GM21737 (cell line): ENCODE measurements at regions not wholly inside any gene's neighbourhood (a gene's known extent, or its start where the extent isn't known, plus 50 kb on each side); places are given as distances from the start of the nearest gene placed in this dataset.

ENCODE experiments used
- ATAC-seq: cut with Tn5 transposase; IDR thresholded peaks from one replicate; pipeline ENCODE4 v1.9.1; 2021; ENCODE audit warnings: mild to moderate bottlenecking, moderate library complexity; ENCODE audit not compliant: unreplicated experiment

DNA sequence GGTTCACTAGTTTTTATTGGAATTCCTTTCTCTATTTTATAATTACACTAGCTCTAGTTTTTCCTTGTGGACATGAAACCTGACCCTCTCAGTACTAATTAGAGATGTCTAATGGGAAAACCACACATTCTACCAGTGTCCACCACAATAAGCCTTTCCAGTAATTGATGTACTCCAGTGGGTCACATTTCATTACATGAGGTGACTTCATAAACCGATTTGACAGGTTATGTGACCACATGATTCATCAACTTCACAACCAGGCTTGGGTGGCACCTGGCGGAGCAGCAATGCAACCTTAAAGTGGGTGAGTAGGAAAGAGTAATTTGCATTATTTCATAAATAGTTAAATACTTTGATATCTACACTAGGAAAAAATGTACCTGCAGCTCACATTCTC is 284.2 kb upstream of the ADAMTS16 start:
- ATAC-seq = no peak

DNA sequence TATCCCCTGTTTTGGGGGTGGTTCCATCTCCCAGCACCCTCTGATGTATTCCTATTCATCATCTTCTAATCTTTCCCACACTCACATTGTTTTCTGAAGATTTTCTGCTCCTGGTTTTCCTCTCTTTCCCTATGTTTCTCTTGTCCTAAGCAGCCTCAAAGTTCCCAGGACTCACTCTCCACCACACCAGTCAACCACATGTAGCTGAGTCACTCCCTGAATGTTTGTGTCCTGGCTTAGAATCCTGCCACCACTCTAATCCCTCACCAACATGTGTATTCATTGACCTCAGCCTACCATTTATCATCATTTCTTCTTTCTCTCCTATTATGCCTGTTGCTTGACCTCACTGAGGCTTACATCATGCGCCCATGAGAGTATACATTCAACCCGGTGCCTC is 282.4 kb upstream of the ADAMTS16 start:
- ATAC-seq = no peak

DNA sequence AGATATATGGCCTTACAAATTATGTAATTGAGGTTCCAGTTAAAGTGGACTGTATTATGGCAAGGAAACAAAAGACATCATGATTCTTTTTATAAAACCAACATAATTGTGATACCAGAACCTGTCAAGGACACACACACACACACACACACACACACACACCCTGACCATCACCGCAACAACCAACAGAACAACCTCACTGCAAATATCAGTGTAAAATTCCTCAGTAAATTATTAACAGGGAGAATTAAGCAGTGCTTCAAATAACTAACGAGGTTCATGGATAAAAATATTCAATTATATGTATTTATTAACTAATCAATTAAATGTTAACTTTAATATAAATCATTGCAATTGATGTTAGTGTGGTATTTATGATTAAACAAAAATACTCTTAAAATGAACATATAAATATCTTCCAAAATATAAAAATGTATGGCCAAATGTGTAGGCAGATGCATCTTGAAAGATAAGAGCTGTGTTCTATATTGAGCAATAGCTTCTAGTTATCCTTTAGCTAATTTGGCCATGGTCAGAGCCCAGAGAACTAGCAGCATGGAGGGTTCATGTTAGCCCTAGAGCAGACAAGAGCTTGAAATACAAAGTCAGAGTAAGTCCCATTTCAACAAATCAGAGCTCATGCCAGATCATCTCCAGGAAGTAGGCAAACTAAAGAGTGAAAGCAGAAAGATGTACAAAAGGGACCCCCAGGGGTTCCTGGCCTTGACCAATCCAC is 280.5 kb upstream of the ADAMTS16 start:
- ATAC-seq = no peak

DNA sequence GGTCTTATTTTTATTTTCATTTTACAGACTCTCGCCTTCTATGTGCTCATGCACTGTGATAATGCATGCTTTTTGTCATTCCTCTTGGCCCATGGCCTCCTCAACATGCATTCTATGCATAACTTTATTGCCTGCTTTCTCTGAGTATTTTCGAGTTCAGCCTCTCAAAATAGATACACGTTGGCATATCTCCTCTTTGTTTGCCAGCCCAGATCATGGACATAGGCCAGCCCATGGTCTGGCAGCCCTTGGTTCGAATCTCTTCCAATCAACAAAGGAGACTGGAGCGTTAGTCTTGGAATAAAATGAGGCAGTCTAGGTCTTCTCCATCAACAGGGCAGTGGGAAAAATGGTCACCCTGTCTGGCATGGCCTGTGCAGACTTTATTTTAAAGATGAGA is 279.5 kb upstream of the ADAMTS16 start:
- ATAC-seq = no peak

DNA sequence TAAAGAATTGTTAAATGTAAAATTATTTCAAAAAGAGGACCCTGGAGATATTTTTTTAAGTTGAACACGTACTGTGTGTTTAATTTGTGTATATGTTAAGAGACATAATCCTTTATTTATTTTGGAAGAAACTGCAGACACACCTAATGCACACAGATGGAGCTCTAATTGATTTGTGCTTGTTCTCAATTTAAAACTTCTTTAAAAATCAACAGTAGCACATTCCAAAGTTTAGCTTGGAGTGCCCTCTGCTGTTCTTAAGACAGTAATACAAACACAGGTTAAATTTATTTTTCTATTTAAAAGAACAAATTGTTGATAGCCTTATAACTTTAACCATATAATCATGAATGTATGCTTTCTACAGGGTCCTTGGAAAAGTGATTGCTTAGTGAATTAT is 277.6 kb upstream of the ADAMTS16 start:
- ATAC-seq = no peak

DNA sequence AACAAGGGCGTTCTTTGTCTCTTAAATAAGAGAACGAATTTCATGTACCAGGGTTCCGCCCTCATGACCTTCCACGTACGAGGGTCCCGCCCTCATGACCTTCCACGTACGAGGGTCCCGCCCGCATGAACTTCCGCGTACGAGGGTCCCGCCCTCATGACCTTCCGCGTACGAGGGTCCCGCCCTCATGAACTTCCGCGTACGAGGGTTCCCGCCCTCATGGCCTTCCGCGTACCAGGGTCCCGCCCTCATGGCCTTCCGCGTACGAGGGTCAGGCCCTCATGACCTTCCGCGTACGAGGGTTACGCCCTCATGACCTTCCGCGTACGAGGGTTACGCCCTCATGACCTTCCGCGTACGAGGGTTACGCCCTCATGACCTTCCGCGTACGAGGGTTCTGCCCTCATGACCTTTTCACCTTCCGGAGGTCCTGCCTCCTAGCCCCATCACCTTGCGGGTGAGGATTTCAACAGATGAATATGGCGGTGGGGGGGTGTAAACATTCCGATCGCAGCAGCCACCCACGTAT is 273.9 kb upstream of the ADAMTS16 start:
- no peak for ATAC-seq

DNA sequence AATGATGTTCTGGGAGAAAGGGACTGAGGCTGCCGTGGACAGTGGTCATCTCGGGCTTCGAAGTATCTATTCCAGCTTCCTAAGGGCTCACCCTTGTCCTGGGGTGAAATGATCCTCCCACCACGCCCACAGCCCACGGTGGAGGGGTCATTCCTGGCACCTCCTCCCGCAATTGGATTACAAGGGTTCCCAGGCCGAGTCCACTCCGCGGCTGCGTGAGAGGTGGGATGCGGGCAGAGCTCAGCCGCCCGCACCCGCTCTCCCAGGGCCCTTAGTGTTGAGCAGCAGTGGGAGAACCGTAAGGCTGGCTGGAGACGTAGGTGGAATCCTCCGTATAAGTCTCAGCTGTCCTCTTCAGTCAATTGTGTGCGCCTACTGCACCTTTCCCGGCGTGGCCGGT is 273.3 kb upstream of the ADAMTS16 start:
- no peak for ATAC-seq

DNA sequence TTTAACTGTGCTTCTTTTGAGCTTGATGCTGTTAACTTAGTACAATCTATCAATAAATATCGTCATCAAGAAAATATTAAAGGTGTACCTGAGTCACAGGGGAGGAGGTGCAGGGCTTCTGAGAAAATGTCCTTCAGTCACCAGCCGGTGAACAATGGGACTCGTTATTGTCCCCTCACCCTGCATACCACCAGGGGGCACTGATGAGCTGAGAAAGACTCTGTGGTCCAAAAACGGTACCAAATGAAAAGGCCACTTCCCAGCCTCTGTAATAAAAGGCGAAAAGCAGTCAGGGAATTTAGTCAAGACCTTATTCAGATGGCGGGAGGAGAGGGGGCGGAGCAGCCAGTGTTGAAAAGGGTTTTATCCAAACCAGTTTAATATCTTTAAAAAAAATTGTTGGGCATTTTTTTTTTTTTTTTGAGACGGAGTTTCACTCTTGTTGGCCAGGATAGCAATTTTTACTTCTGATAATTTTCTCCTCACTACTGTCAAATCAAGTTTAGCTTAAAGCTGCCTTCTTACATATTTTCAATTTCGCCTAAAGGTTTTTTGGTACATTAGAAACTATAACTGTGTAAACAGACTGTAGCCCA is 271.9 kb upstream of the ADAMTS16 start:
- no peak for ATAC-seq

DNA sequence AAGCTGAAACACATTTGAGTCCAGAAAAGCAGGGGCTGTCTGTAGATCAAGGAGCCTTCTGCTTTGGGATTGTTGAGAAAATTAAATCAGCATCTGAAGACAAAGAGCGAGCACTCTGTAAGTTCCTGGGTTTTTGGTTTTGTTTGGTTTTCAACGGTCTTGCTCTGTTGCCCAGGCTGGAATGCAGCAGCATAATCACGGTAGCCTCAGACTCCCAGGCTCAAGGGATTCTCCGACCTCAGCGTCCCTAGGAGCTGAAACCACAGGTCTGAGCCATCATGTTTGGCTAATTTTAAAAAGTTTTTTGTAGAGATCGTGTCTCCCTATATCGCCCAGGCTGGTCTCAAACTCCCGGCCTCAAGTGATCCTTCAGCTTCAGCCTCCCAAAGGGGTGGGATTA is 266.5 kb upstream of the ADAMTS16 start:
- no peak for ATAC-seq

DNA sequence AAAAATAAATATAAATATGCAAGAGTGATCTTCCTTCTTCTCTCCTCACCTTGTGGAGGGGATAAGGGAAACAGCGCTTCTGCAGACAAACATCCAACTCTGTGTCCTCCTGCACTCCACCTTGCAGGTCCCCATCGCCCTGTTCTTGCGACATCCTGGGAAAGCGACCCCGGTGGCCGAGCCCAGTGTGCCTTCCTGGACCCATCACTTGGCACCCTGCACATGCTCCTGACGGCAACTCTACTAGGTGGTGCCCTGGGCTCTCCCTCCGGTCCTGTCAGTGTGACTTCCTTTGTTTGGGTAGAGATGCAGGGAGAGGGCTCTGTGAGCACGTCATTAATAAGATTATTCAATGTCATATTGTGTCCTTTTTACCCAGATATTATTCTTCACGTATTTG is 266.0 kb upstream of the ADAMTS16 start:
- no peak for ATAC-seq

DNA sequence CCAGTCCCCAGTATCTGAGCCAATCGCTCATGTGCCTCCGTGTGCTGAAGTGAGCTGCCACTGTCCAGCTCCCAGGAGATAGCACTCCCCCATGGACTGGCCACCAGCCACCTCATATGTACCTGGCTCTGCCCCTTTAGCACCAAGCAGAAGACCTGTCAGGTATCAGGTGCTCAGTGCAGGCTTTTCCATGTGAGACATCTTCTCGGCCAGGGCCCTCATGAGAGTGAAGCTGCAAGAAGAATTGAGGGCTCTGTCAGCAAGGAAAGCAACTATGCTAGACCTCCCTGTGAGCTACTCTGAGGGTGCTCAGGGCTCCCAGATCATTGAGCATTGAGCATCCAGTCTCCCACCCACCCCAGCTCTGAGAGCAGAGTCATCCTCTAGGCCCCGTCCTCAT is 264.2 kb upstream of the ADAMTS16 start:
- ATAC-seq = no peak

DNA sequence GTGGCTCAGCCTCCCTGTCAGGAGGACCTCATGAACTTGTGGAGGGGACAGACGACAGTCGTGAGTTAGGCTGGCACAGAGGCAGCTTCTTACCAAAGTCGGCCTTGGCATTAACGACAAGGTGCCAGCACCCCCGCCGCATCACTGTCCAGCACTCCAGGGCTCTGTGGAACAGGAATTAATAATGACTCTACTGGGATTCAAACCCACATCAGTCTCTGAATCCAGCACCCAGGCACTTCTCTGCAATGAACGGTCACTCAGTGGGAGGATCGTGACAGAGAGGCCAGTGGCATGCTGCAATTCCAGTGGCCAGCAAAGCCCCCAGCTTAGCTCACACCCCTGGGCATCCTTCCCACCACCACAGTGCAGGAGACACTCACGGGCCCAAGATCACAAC is 263.3 kb upstream of the ADAMTS16 start:
- no peak for ATAC-seq

DNA sequence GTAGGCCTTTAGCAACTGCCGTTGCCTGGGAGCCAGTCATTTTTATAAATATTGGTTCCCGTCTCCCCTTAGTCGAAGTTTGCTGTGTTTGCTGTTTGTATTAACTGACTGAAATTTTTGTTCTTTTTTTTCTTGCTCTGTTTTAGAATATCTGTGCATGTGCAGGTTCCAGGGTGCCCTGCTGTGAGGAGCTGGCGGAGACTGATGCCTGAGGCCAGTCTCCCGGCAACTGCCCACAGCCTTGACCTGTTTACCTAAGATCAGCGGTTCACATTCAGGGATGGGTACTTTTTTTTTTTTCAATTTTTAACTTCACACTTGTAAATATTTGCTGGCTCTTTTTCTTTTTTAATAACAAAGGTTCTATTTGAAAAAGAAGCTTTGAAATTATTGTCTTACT is 262.6 kb upstream of the ADAMTS16 start:
- no peak for ATAC-seq

DNA sequence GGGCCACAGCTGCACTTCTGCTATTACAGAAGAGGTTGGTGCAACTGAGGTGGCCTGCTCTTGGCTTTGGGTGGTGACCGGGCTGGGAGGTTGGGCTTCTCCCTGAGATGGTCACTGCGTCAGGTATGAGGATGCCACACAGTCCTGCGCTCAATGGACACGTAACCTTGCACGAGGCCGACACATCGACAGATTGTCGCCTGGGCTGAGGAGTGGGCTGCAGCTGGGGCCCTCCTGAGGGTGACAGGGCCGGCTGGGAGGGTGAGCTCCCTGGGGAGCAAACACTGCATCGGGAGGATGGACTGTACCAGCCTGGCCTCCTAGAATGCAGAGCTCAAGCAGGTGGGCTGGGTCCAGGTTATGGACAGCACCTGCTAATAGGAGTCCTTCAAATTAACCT is 261.1 kb upstream of the ADAMTS16 start:
- ATAC-seq = no peak

DNA sequence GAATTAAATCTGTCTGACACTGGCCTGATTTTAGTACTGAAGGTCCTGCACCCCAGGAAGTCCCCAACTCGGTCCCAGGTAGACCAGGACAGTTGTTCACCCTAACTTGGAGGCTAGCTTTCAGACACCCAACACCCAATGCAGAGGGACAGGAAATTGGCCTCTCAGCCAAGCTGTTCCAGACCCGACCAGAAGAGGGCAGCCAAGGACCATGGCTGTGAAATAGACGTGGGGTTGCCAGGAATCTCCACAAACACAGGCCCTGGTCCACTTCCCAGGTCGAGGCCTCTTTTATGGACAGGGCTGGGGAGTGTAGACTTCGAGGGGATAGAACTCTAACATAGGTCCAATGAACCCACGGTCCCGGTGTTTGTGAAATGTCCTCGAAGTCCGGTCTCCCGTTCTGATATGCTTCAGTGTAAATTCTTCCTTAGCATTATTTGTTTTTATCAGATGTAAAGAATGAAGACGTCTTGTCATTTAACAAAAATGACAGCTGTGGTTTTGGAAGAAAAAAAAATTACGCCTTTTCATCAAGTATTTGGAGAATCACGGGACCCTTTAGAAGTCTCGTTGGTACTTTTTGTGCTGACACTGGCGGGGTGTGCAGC is 260.3 kb upstream of the ADAMTS16 start:
- ATAC-seq = peak; percentile 57

DNA sequence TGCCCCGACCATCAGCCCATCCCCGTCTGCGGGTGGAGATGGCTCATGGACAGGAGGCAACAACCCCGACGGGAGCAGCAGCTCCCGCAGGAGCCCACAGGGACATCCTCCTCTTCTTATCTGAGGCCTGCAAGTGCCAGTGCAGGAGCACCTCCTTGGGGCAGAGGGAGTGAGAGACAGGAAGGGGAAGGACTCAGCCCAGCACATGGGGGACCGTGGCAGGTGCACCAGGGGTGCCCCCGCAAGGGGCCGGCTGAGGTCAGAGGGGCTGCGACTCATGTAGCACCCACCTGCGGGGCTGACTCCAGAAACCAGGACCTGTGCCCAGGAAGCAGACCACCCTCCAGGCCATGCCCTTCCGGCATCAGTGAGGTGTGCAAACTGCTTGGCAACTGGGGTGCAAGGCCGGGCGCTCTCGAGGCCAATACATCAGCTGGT is 259.8 kb upstream of the ADAMTS16 start:
- ATAC-seq = no peak

DNA sequence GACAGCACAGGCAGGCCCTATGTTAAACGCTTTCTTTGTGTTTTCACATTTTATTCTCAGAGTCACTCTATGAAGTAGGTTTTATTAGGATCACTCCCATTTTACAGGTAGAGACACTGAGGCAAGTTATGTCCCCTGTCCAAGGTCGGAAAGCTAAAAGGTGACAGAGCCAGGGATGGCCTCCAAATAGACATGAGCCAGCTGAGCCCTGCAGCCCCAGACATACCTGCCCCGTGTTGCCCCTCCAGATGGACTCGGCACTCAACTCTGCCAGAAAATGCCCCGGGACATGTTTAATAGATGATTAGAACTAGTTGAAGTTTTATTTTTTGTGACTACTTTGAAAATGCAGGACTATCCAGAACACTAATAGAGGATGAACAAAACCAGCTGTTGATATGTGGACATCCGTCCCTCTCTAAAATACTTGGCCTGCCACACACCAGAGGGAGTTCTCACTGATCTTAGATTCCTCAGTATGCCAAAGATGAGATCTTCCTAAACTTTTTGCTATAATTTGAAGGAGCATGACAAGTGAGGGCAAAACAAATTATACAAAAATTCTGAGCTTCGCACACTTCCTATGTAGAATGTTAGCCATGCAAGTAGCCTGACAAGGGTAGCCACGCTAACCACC is 258.6 kb upstream of the ADAMTS16 start:
- no peak for ATAC-seq

DNA sequence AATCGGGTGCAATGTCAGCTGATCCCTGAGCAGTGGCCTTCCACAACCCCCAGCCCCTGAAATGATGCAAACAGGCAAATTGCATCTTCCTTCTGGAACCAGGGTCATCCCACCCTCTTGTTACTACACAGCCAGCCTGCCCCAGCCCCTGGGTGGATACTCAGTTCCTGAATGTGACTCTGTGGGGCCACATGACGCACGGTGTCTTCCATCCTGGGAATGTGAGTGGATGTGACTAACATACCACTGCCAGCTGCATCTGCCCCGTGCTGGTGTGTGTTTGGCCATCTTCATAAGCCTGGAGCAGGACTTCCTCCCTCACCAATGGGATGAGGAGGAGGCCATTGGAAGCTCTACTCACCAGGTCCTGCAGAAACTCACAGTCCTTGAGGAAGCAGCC is 257.9 kb upstream of the ADAMTS16 start:
- ATAC-seq = no peak

DNA sequence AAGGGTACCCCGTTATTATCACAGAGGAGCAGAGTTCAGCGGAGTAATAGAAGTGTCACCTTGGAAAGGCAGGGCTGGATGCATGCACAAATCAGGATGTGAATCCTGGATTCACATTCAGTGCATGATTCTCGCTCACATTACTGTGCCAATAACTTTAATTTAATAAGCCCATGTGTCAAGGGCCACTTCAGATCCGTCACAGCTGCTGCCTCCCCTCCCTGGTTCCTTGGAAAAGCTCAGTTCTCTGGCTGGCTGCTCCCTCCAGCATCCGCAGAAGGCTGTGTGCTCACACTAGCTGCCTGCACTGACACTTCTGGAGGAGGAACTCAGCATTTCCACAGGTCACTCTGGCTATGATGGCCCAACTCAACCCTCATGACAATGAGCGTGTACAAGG is 256.8 kb upstream of the ADAMTS16 start:
- no peak for ATAC-seq

DNA sequence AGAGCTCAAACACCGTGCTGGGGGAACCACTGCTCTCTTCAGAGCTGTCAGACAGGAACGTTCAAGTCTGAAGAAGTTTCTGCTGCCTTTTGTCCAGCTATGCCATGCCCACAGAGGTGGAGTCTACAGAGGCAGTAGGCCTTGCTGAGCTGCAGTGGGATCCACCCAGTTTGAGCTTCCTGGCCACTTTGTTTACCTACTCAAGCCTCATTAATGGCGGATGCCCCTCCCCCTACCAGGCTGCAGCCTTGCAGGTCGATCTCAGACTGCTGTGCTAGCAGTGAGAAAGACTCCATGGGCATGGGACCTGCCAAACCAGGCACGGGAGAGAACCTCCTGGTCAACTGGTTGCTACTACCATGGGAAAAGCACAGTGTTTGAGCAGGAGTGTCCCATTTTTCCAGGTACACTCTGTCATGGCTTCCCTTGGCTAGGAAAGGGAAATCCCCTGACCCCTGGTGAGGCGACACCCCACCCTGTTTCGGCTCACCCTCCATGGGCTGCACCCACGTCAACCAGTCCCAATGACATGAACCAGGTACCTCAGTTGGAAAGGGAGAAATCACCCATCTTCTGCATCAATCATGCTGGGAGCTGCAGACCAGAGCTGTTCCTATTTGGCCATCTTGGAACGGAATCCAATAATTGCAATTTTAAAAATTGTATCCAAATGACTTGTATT is 246.9 kb upstream of the ADAMTS16 start:
- no peak for ATAC-seq

DNA sequence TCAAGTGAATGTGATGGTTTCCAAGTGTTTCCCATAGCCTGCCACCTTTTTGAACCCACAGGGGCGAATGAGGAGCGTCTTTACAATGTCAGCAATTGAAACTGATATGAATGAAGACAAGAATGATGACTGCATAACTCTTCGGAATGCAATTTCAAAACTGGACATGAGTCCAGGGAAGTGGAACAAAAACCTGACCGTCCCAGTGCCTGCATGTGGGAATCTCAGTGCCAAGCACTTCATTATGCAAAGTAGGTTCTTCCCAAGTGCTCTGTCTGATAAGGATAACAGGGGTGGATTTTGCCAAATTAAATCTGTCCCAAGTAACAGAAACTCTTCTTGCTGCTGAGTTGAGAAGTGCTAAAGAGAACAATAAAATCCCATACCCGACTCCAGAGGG is 243.8 kb upstream of the ADAMTS16 start:
- no peak for ATAC-seq
